ENCODE measurements at regions not wholly inside any gene's neighbourhood (a gene's known extent, or its start where the extent isn't known, plus 50 kb on each side); places are given as distances from the start of the nearest gene placed in this dataset.

DNA sequence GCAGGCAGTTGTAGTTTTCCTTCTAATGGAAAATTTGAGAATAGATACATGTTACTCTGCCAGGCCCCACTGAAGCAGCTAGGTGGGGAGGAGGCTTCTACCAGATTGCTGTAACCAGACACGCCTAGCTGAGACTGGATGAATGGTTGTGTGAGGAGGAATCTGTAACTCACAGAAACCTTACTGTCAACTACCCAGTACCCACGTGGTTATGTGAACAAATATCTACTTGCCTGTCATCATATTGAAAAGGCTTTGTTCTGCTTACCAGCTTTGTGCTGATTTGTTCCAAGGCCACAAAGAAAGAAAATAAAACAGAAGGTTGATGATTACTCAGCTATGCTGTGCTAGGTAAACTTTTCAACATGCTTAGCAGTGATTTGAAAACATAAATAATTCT, 167.2 kb downstream of the CAPZA3 start:
- no peak for DNase-seq

GRCh38 chr12:18906395-18906794, 168.5 kb downstream of the CAPZA3 start:
- DNase-seq, result no peak

DNA sequence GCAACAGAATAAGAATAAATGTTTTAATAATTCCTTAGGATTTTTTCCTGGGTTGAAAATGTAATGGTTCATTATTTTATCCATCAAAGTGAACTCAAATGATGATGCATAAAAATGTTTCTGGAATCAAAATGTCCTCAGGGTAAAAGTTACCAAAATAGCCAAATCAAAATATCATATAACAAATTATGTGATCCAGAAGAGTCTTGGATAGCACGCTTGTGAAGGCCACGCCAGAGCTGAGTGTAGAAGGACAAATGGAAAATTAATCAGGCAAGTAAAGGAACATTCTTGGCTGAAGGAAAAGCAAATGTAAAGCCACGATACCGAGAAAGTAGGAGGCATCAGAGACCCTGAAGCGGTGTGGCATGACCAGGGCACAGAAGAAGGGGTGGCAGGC, 169.2 kb downstream of the CAPZA3 start:
- no peak for DNase-seq

DNA sequence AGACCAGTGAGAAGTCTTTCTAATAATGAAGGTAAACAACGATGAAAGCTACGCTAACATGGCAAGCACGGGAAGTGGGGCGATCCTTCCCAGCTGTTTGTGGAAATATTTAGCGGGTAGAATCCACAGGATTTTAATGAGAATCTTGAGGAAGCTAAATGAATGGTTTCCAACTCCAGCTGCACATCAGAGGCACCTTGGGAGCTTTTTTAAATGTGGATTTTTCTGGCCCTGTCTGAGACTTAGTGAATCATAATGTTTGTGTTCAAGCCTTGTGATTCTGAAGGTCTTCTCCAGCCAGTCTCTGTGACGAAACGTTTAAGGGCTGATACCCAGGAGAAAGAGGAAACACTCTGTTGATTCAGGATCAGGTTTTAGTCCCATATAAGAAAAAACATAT, 169.8 kb downstream of the CAPZA3 start:
- no peak for DNase-seq

DNA sequence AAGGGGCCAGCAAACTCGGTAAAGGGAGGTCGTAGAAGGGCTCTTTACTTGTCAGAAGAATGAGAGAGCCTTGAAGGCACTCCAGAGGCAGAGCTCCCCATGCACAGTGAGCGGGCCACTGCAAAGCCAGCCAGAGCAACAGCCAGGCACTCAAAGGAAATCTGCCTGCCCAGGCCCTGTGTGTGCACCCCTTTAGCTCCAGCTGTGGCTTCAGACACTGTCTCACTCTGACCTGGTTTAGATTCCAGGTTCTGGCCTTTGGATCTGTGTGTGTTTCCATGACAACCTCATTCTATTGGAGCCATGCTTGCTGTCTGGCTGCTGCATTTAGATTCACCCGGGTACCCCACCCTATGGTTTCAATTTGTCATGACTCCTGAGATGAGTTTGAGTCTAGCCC, 170.3 kb downstream of the CAPZA3 start:
- DNase-seq, result no peak

GRCh38 chr12:18919871-18920511, 182.1 kb downstream of the CAPZA3 start:
- DNase-seq, result no peak

DNA sequence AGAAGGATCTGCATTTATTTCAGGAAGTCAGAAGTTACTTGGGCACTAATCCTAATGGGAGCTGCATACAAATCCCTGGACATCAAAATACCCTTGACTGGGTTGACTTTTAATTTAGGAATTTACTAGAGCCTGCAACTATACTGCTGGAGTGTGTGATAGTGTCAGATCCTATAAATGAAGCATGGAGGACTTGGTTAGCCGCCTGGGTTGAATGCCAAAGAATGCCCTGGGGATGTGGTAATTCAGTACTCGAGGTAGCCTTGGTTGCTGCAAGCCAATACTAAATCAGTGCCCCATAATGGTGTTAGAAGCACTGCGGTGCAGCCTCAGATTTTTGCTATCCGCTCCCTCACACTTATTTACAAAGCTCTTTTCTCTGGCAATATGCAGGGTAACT, 184.9 kb downstream of the CAPZA3 start:
- no peak for DNase-seq

- DNase-seq, result no peak
Observed at GRCh38 chr12:18923721-18924120, 185.8 kb downstream of the CAPZA3 start.

- DNase-seq, result no peak
Observed at GRCh38 chr12:18926188-18926587, 188.3 kb downstream of the CAPZA3 start.

- DNase-seq, result no peak
Observed at GRCh38 chr12:18932211-18932610, 194.3 kb downstream of the CAPZA3 start.

- DNase-seq, result no peak
Observed at GRCh38 chr12:18932715-18933114, 194.8 kb downstream of the CAPZA3 start.

DNA sequence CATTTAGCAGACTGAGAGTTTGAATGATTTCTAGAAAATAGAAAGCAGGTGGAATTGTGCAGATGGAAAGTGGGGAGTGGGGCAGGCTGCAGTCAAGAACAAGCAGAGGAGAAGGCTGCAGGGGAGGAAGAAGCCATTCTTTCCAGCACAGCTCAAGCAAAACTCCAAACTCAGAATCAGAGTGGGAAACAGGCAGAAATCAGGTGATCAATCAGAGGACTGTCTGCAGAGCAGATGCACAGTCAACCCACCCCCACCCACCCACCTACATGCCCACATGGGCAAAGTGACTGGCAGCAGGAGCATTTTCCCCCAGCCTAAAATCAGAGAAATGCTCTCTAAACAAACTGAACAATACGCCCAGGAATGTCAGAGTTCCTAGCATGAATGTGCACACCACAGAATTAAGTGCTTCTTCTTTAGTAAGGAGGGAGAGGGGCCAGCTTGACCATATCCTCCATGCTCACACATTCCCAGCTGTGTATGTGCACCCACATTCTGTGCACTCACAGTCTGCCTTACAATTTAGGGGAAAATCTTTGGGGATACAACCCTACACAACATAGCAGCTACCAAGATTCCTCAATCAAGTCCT, 194.1 kb upstream of the PLEKHA5 start:
- DNase-seq, result no peak

GRCh38 chr12:18939051-18939450, 190.5 kb upstream of the PLEKHA5 start:
- DNase-seq, result no peak

DNA sequence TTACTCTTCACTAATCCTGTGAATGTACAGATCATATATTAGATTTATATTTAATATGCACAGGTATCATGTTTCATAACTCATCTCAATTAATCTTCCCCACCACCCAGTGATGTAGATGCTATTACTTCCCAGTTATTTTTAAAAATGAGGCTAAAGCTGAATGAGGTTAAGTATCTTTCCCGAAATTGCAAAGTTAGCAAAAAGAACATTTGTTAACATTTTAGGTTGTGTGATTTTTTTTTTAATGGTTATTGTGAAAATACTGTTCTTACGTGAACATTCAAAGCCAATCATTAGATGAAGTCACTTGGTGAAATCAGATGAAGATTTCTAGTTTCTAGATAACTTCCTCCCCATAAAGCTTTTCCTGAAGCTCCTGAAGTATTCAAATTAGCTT, 186.9 kb upstream of the PLEKHA5 start:
- DNase-seq, result no peak

DNA sequence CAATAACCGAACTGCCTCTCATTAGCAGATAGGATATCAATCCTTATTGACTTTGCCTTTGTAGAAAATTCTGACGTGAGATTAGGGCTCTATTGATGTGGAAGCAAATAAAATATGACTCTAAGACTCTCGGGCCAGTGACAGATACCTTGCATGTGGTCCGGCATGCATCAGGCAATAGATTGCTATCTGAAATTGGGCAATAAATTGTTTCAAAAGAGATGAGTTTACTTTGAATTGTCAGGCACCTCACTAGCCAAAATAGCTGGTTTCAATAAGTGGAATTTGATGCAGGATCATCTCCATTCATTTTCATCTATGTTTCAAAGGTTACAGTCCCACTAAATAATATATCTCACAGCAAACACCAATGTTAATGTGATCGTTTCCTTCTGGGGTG, 186.3 kb upstream of the PLEKHA5 start:
- no peak for DNase-seq

DNA sequence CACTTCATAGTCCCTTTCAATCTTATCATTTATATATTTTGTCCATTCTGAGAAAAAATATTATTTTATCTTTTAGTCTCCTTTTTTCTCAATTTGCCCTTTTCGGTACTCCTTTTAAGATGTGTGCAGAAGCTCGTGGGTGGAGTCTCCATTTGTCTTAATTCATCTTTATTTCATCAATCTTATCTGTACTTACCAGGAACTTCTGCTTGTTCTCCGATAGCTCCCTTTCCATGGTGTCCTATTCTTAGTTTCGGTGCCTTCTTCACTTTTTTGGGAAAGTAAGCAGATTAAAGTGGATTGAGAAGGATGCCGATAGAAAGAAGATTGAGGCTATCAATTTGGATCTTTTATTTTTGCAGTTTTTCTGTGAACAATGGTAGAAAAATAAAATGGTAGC, 183.4 kb upstream of the PLEKHA5 start:
- DNase-seq, result no peak

GRCh38 chr12:18951218-18951617, 178.3 kb upstream of the PLEKHA5 start:
- DNase-seq, result no peak

GRCh38 chr12:18953505-18953904, 176.0 kb upstream of the PLEKHA5 start:
- DNase-seq, result no peak

DNA sequence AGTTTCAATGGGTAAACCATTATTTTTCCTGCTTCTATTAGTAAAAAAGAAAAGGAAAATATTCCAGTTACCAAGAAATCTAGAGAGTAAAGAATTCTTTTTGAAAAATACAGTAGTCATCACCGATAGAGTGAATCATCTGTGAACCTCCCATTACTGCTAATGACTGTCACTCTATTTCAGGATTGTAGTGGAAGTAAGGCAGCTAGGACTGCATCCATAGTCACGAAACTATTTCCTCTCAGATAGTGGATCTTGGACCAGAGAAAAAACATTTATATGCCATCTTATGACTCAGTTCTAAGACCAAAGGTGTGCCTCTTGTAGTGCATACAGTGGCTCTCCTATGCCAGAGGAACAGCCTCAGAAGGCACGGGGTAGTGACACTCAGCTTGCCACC, 173.9 kb upstream of the PLEKHA5 start:
- no peak for DNase-seq

DNA sequence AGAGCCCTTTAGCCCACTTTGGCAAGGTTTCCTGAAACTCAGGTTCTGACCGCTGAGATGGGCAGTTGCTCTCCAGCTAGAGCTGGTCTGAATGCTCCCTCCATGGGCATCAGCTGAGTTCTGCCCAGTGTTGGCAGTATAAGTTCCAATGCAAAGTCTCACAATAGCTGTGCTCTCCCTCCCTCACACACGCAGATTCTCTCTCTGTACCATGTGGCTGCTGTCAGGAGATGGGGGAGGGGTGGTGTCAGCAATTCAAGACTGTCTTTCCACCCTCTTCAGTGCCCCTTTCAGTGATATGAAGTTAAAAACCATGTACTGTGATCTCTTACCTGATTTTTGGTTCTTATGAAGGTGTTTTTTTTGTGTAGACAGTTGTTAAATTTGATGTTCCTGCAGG, 164.3 kb upstream of the PLEKHA5 start:
- DNase-seq, result no peak

DNA sequence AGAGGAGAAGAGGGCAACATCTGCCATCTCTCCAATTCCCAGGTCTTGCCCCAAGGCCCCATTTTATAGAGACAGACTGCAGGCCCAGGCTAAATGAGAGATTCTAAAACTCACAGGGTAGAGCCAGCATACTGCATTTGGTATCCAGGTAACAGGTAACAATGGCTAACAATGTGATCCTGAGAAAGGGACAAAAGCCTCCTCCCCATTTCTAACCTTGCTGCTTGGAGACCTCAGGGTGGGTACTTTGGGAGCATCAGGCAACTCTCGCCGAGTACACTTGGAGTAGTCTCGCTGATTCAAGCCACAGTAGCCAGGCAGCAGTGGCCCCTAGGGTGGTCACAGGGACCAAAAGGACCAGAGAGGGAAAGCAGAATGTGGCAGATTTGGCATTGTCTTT, 162.6 kb upstream of the PLEKHA5 start:
- no peak for DNase-seq

- DNase-seq, result no peak
Observed at GRCh38 chr12:18967814-18968213, 161.7 kb upstream of the PLEKHA5 start.

- no peak for DNase-seq
Observed at GRCh38 chr12:18969512-18969911, 160.0 kb upstream of the PLEKHA5 start.

GRCh38 chr12:18970603-18971002, 158.9 kb upstream of the PLEKHA5 start:
- DNase-seq, result no peak

GRCh38 chr12:18971932-18972331, 157.6 kb upstream of the PLEKHA5 start:
- DNase-seq, result no peak
